ENCODE measurements at regions not wholly inside any gene's neighbourhood (a gene's known extent, or its start where the extent isn't known, plus 50 kb on each side); places are given as distances from the start of the nearest gene placed in this dataset.

GRCh38 chr1:55484173-55484572 is 269.0 kb upstream of the USP24 start:
- H3K4me3 ChIP-seq (ENCODE audit: low read depth, low read length): no peak overlapping the region
- no peak for TF ChIP-seq CTCF (IDR thresholded peaks at IDR 0.05; ENCODE audit: insufficient read depth, low read depth, low read length, missing control alignments)
- DNase-seq (ENCODE audit: low read depth): no peak

- no peak for DNase-seq (ENCODE audit: low read depth)
- no peak for TF ChIP-seq CTCF (IDR thresholded peaks at IDR 0.05; ENCODE audit: insufficient read depth, low read depth, low read length, missing control alignments)
- no peak overlapping the region for H3K4me3 ChIP-seq (ENCODE audit: low read depth, low read length)
Observed at GRCh38 chr1:55483523-55483922, 268.4 kb upstream of the USP24 start.

GRCh38 chr1:55481634-55482033 is 266.5 kb upstream of the USP24 start:
- no peak for DNase-seq (ENCODE audit: low read depth)
- no peak for TF ChIP-seq CTCF (IDR thresholded peaks at IDR 0.05; ENCODE audit: insufficient read depth, low read depth, low read length, missing control alignments)
- H3K4me3 ChIP-seq (ENCODE audit: low read depth, low read length): no peak overlapping the region

GRCh38 chr1:55480029-55480795 is 265.0 kb upstream of the USP24 start:
- no peak for DNase-seq (ENCODE audit: low read depth)
- TF ChIP-seq CTCF (IDR thresholded peaks at IDR 0.05; ENCODE audit: insufficient read depth, low read depth, low read length, missing control alignments): no peak
- no peak overlapping the region for H3K4me3 ChIP-seq (ENCODE audit: low read depth, low read length)

- peak; percentile 11 for DNase-seq (ENCODE audit: low read depth)
- TF ChIP-seq CTCF (IDR thresholded peaks at IDR 0.05; ENCODE audit: insufficient read depth, low read depth, low read length, missing control alignments): peak; percentile 17
Observed at GRCh38 chr1:55478742-55479141, 263.6 kb upstream of the USP24 start.

GRCh38 chr1:55477953-55478352 is 262.8 kb upstream of the USP24 start:
- H3K4me3 ChIP-seq (ENCODE audit: low read depth, low read length): no peak overlapping the region
- DNase-seq (ENCODE audit: low read depth): no peak
- TF ChIP-seq CTCF (IDR thresholded peaks at IDR 0.05; ENCODE audit: insufficient read depth, low read depth, low read length, missing control alignments): no peak

More at GRCh38 chr1:55478742-55479141, 263.6 kb upstream of the USP24 start:
- no peak overlapping the region for H3K4me3 ChIP-seq (ENCODE audit: low read depth, low read length)
